Neural progenitor cell (in vitro differentiated cells): ENCODE measurements at regions not wholly inside any gene's neighbourhood (a gene's known extent, or its start where the extent isn't known, plus 50 kb on each side); places are given as distances from the start of the nearest gene placed in this dataset.

Source experiments
- EZH2 ChIP-seq: fragments of 200-600 bp; sonication (generic); IDR thresholded peaks from 2 replicates; pipeline ENCODE4 v1.6.1; 2017; ENCODE audit warnings: antibody characterized with exemption, mild to moderate bottlenecking, moderate library complexity
- EZH2phosphoT487 ChIP-seq: fragments of 200-600 bp; sonication (generic); IDR thresholded peaks from 2 replicates; pipeline ENCODE4 v1.6.1; 2017; ENCODE audit warnings: antibody characterized with exemption
- TF ChIP-seq, protein P1 (sequence below): fragments of 200-600 bp; sonication (generic); IDR thresholded peaks from 2 replicates; pipeline ENCODE4 v1.5.1; 2017; ENCODE audit warnings: antibody characterized with exemption, mild to moderate bottlenecking

DNA sequence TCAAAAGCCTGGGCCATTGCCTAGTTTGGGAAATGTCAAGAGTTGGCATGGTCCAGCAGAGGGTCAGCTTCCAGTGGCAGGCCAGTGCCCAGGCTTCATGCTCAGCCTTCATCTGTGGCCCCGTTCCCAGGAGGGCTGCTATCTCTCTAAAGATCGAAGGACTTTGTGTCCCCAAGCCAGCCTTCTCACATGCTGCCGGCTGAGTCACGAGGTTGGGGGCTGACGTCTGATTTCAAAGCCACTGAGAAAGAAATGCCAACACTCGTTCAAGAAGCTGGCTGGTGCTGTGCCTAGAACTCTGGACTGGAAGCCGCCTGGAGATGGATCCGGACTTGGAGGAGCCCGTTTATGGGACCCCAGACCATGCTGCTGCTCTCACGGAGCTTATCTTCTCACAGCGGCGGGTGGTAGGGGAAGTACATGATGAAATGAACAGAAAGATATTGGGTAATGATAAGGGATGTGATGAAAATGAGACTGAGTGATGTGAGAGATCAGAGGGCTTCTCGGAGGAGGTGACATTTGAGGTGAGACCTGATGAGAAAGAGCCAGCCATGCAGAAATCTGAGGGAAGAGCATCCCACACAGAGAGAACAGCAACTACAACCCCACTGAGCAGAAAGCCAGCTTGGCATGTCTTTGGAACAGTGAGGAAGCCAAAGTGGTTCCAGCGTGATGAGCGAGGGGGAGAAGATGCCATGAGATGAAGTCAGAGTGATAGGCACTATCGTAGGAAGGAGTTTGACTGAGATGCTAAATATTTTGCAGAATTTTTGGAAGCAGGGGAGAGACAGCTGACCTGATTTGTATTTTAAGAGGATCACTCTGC, 54.9 kb upstream of the BOD1 start:
- TF ChIP-seq, protein P1, sequence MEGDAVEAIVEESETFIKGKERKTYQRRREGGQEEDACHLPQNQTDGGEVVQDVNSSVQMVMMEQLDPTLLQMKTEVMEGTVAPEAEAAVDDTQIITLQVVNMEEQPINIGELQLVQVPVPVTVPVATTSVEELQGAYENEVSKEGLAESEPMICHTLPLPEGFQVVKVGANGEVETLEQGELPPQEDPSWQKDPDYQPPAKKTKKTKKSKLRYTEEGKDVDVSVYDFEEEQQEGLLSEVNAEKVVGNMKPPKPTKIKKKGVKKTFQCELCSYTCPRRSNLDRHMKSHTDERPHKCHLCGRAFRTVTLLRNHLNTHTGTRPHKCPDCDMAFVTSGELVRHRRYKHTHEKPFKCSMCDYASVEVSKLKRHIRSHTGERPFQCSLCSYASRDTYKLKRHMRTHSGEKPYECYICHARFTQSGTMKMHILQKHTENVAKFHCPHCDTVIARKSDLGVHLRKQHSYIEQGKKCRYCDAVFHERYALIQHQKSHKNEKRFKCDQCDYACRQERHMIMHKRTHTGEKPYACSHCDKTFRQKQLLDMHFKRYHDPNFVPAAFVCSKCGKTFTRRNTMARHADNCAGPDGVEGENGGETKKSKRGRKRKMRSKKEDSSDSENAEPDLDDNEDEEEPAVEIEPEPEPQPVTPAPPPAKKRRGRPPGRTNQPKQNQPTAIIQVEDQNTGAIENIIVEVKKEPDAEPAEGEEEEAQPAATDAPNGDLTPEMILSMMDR, result no peak
- TF ChIP-seq EZH2phosphoT487 (no peak), EZH2 (no peak)
